M059J (cell line): ENCODE measurements at regions not wholly inside any gene's neighbourhood (a gene's known extent, or its start where the extent isn't known, plus 50 kb on each side); places are given as distances from the start of the nearest gene placed in this dataset.

Experiments used
- DNase-seq: peaks from one replicate; pipeline ENCODE4 v3.0.0-alpha.2; 2012; ENCODE audit warnings: low read depth

DNA sequence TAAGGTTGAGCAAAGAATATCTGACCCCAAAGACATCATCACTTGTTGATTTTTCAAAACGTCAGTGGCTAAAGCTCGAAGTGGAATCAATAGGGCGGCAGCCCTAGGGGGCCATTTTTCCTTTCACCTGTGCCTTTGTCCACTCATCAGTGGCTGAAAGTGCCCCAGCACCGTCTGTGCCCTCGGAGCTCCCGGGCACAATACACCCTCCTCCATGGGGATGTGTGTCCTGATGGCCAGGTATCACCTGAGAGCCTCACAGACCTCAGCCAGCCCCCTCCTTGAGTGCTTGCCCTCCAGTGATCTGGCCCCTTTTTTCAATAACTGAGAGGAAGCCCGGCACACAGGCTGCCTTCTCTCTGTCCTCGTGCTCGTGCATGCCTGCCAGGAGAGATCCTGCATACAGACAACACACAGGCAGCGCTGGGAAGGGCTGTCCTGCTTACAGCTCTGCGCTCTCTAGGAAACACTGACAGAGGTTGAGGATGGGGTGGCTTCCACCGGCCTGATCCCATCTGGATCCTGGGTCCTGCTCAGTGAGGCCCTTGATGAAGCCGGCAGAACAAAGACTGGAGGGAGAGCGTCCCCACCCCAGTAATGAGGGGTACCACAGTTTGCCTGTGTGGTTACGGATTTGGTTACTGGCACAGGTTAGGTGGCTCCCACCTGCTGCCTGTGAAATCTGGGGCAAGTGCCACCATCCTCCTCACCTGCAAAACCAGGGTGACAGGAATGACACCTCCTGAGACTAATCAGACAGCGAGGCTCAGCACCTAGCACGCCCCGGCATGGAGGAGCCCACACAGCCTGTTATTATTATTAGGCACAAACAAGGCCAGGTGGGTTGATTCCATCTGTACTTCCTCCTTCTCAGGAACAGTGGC, 197.5 kb upstream of the RAB6C start:
- DNase-seq, result no peak

DNA sequence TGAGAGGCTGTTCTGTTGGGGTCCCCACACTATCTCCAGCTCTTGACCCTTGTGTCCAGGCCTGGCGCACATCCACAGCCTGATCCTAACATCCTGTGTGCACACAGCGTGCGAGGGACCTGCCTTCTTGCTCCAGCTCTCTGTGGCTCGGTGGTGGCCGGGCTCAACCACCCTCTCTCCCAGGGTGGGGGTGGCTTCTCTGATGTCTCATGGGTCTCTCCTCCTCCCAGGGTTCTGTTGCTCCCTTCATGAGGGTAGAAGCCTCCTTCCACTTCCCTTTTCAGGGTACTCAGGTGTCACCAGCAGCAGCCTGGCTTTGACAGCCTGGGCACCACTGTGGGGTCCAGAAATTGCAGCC, 196.9 kb upstream of the RAB6C start:
- no peak for DNase-seq

DNA sequence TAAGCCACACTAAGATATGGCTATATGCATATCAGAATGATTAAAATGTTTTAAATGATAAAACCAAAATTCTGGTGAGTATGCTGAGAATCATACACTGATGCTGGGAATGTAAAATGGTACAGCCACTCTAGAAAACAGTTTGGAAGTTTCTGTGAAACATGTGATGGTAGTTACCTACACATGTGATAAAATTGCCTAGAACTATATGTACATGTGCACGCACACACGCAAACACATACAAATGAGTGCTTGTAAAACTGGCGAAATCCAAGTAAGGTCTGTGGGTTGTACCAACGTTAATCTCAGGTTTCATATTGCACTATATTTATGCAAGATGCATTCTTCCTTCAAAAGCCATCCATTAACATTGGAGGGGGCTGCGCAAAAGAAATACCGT, 195.0 kb upstream of the RAB6C start:
- no peak for DNase-seq

DNA sequence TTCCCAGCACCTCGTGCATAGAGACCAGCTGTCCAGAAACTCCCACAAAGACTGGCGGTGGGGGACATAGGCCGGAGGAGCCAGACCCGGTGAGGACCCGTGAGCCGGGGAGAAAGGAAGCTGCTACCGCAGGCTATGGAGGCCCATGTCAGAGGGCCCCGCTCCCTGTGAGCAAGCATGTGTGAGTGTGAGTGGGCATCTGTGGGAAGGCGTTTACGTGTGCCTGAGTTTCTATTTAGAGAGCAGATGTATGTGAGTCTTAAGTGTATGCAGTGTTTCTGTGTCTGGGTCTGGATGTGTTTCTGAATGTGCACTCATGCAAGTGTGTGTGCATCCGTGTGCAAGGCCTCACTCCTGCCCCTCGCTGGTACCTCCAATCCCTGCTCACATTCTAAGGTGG, 187.8 kb upstream of the RAB6C start:
- no peak for DNase-seq

DNA sequence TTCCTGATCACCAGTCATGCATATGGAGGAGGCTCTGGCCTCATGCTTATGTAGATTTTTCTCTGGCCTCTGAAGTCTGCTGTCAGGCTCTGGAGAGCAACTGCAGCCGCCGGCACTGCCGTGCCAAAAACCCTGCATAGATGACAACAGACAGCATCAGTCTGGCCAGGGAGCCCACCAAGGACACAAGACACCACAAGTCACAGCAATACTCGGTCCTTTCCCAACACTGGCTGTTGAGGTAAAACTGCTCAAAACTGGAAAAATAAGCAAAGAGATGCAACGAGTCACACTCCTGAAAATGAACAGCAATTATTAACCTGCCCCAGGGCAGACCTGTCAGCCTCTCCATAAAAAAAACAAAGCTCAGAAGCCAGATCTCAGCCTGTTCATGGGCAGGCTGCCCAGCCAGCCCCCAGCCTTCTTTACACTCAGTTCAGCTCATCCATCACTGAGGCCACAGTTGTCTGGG, 186.0 kb upstream of the RAB6C start:
- no peak for DNase-seq

DNA sequence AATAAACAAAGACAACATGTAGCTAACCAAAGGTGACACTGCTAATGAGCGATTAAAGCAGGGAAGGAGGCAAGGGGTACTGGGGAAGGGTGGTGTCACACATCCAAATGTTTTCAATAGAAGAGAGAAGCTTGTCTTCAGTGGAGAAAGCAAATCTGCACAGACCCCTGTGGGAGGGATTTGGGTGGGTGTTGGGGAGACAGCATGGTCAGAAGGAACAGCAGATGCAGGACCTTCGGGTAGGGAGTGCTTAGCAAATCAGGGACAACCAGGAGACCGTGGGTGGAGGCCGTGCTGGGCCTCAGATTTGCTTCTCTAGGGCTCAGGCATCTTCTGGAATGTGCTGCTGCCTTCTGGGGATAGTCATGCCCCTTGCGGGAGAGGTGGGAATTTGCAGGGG, 185.3 kb upstream of the RAB6C start:
- DNase-seq, result no peak

DNA sequence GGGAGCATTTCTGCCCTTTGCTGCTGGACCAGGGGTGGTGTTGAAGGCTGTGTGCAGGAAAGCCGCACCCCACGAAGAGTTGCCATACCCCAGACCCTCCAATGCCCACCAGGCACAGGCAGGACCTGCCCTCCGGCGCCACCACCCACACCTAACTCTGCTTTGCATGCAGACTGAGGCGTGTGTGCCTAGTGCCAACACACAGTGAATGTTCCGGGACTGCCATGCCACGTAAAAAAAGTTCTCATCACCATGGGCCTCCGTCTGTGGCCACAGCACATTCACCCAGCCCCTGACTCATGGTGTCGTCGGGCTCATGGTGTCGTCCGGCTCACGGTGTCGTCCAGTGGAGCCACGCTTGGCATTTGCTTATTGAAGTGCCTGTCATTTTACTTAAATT, 184.9 kb upstream of the RAB6C start:
- DNase-seq, result no peak

DNA sequence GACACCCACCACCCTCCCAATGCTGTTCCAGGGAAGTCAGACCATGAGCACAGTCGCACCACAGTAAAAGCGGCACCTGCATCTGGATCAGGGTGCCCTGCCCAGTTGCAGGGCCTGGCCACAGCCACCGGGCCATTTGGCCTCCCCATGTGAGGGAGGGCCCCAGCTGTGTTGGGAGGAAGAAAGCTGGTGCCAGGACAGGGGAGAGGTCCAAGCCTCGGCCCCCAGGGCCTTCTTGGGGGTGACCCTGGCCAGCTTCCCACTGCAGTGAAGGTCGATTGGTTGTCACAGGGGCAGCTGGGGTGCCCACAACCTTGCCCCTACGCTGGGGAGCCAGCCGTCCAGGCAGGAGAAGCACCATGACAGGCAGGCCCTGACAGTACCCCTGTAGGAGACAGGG, 183.2 kb upstream of the RAB6C start:
- no peak for DNase-seq

DNA sequence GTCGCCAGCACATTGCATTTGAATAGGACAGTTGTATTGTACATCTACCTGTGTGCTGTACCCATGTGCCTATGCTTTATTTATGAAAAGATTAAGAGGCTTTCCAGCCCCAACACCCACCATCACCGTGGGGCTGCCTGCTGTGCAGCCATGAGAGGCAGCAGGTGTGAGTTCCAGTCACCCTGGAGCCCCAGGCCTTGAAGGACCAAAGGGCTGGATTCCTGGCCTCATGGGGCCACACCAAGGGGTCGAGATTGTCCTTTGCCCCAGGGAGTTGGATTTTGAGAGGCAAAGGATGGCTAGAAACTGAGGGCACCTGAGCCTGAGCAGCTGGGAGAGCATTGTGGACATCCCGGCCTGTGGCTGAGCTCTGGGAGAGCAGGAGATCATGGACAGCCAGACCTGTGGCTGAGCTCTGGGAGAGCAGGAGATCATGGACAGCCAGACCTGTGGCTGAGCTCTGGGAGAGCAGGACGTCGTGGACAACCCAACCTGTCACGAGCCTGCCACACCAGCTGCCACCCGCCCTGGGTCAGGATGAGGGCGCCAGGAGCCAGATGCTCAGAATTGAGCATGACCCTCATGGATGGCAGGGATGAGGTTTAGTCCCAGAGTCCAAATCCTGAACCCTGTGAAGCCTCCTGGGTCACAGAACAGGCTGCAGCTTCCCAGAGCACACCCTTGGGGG, 182.5 kb upstream of the RAB6C start:
- no peak for DNase-seq

DNA sequence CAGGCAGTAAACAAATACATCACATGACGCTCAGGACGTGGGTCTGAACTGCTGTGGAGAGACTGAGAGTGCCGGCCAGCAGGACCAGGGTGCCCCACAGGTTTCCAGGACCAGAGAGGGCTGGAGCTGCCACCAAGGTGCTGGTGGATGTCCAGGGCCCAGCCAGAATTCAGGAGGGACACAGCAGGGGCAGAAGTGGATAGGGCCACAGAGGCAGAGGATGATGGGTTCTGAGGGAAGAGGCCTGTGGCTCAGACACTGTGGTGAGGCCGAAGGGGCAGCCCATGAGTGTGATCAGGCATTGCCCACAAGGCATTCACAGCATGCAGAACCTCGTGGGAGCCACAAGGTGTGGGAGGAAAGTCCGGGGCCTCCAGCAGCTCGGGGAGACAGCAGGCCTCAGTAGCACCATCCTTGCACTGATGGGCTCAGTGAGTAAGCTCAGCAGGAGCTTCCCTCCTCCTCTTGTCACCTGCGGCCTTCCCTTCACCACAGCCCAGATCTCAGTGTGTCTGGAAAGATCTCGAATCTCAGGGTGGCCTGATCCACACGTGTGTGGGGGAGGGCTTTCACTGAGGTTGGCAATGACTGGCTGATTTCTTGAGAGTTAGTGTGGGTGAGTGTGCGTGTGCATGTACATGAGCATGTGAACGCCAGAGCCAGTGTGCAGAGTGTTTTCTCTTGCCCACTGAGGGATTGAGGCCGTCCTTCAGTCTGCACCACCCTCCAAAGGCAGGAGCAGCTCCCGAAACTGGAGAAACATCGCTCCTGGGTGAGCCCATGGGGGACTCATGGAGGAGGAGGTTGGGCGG, 181.8 kb upstream of the RAB6C start:
- no peak for DNase-seq

DNA sequence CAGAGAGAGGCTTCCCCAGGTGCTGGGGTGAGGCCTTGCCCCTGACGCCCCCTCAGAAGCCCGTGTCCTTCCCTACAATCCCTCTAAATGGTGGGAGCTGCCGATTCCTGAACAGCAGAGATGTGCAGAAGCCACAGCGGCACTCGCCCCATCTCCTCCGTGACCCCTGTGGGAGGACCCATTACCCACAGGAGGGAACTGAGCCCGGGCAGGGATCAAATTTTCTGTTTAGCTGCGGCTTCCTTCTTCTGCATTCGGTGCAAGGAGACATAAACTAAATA, 181.2 kb upstream of the RAB6C start:
- DNase-seq, result no peak

DNA sequence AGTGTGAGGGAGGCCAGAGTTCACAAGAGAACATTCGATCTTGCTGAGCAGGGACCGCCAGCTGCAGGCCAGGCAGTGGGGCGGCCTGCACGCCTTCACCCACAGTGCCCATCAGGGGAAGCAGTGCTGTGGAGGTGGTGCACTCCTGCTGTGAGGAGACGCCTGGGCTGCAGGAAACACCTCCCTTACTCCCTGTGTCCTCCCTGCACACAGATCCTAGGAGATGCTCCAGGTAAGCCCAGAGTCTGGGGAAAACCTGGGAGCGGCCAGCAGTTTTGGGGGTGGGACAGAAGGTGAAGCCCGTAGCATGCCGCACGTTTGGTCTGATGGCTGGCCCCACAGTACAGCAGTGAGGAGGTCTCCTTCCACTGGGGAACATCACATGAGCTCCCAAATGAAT, 180.8 kb upstream of the RAB6C start:
- DNase-seq, result no peak

DNA sequence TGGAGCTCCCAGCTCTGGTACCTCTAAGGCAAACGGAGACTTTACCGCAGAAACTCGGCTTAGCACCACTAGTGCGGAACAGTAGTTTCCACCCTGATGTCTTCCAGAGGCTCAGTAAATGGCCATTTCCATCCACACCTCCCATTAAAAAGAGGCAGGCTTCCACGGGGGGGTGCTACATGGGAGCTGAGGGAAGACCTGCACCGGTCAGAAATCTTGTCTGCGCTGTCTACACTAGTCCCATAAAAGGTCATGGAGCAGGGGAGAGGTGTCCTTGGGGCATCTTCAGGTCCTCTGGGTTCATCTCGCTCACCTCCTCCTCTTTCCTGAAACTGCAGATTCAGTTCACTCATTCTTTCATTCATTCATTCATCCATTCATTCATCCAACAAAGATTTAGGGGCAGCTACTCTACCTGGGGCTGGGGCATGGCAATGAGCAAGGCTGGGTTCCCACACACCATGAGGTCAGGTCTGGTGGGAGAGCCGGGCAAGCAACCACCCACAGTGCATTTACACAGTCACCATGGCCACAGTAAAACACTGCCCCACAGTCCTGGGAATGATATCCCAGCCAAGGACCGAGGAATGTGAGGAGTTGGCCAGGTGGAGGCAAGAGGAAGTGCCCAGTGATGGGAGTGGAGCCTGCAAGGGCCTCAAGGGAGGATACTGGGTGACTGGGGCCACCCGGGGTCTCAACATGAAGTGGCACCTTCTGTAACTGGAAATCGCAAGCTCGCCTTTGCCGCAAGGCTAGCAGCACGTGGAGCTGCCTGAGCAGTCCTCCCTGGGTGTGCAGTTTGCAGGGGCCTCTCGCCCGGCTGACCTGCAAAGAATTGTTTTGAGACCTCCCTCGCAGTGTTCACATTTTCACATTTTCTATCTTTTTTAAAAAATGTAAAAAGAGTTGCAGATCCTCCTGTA, 180.2 kb upstream of the RAB6C start:
- no peak for DNase-seq

DNA sequence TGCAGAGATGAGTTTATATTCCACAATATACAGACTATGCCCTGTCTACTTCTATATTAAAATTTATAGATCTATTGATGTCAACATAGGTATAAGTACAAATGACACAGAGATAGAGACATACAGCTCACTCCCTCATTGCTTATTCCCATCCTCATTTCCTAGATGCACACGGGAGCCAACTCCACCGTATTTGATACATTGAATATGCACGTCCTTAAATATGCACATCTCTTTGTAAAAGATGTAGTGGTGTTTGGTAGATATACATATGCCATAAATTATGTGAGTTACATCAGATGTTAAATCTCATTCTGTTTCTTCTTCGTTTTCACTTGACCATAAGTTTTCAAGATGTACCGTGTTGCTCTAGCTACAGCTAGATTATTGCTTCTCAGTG, 179.2 kb upstream of the RAB6C start:
- DNase-seq, result no peak

DNA sequence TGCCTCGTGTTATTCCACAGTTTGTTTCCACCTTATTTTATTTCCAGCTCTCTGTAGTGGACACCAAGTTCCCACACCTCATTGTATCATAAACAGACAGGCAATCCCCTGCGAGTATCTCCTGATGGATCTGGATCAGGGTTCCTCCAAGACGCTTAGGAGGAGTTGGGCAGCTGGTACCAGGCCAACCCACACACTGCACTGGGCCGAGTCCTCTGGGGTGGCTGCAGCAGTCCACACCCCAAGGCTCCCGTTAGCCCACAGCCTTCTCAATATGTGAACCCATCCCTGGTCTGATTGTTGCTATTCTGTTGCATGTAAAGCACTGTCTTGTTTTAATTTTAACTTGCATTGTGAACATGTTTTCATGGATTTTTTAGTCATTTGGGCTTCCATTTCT, 178.8 kb upstream of the RAB6C start:
- DNase-seq, result no peak

DNA sequence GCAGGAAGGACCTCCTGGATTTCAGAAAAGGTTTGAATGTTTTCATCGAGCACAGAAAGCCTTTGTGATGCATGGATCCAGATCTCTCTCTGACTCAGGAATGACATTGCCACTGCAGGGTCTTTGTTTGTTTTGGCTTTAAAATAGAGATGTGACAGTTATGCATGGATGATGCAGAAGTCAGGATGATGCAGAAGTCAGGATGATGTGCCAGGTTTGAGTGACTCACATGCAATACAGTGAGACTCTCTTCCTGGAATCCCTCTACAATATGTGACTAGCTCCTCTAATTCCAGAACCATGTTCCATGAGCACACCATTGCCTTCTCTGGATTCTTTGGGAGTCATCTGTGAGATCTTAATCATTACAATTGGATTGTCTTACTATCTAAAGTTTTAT, 177.9 kb upstream of the RAB6C start:
- DNase-seq, result peak; percentile 24

DNA sequence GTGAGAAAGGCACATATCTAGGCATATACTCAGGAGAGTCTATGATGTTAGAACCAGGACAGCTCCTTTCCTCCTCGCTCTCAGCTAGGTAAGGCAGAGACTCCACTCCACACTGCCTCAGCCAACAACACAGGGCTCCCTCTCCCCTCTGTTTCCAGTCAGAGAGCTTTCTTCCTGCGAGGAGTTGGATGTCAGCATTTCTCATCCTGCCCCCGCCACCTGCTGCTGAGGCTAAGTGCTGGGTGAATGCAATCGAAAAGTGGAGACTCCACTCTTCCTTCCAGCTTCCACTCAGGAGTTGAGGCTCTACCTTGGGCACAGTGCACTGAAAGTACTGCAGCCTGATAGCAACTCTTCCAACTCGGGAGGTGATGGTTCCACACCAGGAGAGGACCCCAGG, 177.2 kb upstream of the RAB6C start:
- DNase-seq, result no peak

DNA sequence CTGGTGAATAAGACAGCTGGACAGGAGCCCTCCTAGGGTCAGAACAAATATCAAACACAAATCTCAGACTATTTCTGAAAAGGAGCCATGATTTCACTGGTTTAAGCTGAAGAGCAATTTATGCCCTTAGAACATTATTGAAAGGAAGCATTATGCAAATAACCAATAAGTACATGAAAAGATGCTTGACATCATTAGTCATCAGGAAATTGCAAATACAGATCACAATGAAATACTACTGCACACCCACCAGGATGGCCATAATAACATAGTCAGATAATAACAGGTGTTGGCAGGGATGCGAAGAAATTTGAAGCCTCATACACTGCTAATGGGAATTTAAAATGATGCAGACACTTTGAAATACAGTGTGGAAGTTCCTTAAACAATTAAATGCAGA, 176.4 kb upstream of the RAB6C start:
- no peak for DNase-seq

DNA sequence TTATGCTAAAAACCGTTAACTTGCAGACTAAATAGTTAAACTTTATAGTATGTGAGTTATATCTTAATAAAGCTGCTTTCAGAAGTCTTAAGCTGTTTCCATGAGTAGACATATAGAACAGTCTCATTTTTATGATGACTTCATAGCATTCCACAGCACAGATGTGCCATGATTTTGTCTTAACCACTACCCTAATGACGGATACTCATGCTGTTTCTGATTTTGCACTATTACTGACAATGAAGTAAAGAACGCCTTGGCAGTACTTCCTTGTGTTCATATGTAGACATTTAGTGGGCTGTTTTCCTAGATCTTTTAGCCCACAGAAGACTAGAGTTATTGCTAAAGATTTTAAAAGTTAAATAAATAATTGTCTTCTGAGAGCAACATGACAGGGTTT, 175.6 kb upstream of the RAB6C start:
- no peak for DNase-seq

DNA sequence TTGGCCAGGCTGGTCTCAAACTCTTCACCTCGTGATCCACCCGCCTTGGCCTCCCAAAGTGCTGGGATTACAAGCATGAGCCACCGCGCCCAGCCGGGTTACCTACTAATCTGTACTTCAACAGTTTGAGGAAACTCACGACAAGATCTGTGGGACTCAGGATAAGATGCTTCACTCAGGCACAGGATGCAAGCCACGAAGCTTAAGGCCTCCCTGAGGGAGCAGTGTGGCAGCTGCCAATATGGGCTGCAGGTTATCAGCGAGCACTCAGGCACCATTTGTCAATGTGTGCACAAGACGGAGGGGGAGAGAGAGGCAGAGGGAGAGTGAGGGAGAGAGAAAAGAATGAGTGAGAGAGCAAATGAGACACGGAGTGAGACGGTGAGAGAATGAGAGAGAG, 173.6 kb upstream of the RAB6C start:
- no peak for DNase-seq

DNA sequence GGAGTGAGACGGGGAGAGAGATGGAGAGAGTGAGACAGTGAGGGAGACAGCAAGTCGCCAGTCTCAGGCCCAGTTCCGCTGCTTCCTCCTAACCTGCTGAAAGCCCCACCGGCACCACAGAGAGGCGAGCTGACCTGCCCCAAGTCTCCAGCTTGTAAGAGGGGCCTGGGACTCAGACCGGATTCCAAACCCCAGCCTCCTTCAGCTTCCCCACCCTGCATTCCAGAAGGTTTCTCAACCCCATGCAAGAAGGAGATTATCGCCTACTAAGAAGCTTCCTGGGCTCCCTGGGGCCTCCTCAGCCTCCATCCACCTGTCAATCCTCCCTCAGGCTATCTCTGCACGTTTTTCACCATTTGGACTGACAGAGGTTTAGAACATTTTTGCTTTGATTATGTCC, 173.1 kb upstream of the RAB6C start:
- no peak for DNase-seq

DNA sequence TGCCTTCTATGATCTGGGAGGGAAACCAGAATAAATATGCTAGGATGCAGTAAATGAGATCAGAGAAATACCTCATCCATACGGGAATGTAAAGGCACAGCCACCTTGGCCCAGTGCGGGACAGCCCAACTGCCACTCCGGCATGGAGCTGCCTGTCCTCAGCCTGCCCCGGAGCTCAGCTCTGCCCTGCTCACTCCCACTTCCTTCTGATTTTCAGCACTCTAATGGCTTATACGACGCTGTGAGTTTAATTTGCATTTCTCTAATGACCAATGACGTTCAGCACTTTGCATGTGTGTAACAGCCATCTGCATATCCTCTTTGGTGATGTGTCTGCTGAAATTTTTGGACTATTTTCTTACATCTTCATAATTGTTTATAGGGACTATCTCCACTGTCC, 172.5 kb upstream of the RAB6C start:
- DNase-seq, result no peak
